ENCODE measurements at regions not wholly inside any gene's neighbourhood (a gene's known extent, or its start where the extent isn't known, plus 50 kb on each side); places are given as distances from the start of the nearest gene placed in this dataset.

DNA sequence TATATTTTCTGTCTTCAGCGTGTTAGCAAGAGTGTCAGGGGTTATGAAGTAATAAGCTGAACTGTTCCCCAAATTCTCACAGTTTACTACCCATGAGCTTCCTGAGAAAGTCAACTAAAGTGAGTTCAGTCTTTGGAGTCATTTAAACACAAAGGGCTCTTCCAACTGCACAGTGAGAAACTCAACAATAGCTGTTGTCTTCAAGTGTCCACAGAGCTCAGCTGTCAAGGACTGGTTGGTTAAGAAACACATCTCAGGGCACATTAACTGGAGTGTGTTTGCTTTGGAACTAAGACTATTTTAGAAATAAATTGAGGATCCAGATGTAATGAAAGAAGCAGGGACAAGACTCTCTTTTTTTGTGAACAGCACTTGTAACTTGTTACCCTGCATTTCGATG lies 241.4 kb upstream of the SOX4 start:
- no peak for TF ChIP-seq CTCF (conservative IDR thresholded peaks at IDR 0.05; ENCODE audit: low read depth, low read length)
- H3K4me3 ChIP-seq (ENCODE audit: low read depth, low read length) = no peak overlapping the region
- DNase-seq (ENCODE audit: low read depth) = no peak

DNA sequence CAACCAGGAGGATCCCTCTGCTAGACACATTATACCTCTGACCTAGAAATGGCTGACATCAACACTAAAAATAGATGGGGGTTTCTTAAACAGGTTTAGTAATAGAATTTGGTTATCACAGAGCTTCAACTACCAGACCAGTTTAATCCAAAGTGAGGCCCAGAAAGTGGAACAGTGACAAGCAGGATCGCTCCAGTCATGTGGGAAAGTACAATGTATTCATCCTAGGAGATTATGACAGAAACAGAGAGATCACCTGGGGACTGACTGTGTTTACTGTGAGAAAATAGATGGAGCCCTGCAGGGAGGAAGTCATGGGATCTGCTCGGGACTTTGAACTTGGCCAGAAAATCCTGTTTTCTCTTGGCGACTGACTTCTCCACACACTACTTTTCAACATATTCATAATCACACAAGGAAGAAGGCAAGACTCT lies 238.7 kb upstream of the SOX4 start:
- peak; percentile 68 for DNase-seq (ENCODE audit: low read depth)
- no peak for TF ChIP-seq CTCF (conservative IDR thresholded peaks at IDR 0.05; ENCODE audit: low read depth, low read length)
- no peak overlapping the region for H3K4me3 ChIP-seq (ENCODE audit: low read depth, low read length)

- H3K4me3 ChIP-seq (ENCODE audit: low read depth, low read length) = no peak overlapping the region
- peak; percentile 25 for DNase-seq (ENCODE audit: low read depth)
- no peak for TF ChIP-seq CTCF (conservative IDR thresholded peaks at IDR 0.05; ENCODE audit: low read depth, low read length)
Measured at GRCh38 chr6:21355638-21356037, 237.9 kb upstream of the SOX4 start.

- no peak for TF ChIP-seq CTCF (conservative IDR thresholded peaks at IDR 0.05; ENCODE audit: low read depth, low read length)
- no peak for DNase-seq (ENCODE audit: low read depth)
- H3K4me3 ChIP-seq (ENCODE audit: low read depth, low read length) = no peak overlapping the region
Measured at GRCh38 chr6:21357262-21357661, 236.3 kb upstream of the SOX4 start.

DNA sequence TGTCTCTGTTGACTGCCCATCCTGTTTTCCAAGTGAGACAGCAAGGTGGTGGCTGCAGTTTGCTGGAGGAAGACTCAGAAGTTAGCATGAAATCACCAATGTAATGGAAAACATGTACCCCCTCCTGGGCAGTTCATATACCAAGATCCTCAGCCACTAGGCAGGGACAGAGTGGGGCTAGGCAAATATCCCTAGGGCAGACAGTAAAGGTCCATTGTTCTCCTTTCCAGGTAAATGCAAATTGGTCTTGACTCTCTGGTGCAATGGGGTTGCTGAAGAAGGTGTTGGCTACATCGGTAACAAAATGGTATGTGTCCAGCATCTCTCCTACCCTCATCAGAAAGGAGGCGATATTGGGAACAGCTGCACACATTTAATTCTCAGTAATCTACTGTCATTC lies 233.6 kb upstream of the SOX4 start:
- H3K4me3 ChIP-seq (ENCODE audit: low read depth, low read length) = no peak overlapping the region
- no peak for DNase-seq (ENCODE audit: low read depth)
- TF ChIP-seq CTCF (conservative IDR thresholded peaks at IDR 0.05; ENCODE audit: low read depth, low read length) = no peak

GRCh38 chr6:21360336-21360735 lies 233.2 kb upstream of the SOX4 start:
- no peak overlapping the region for H3K4me3 ChIP-seq (ENCODE audit: low read depth, low read length)
- TF ChIP-seq CTCF (conservative IDR thresholded peaks at IDR 0.05; ENCODE audit: low read depth, low read length) = peak; percentile 15
- DNase-seq (ENCODE audit: low read depth) = no peak

GRCh38 chr6:21367148-21367547 lies 226.4 kb upstream of the SOX4 start:
- no peak for DNase-seq (ENCODE audit: low read depth)
- TF ChIP-seq CTCF (conservative IDR thresholded peaks at IDR 0.05; ENCODE audit: low read depth, low read length) = no peak
- no peak overlapping the region for H3K4me3 ChIP-seq (ENCODE audit: low read depth, low read length)

Data from choroid plexus epithelial cell (primary cell).